GM18520 (cell line): ENCODE measurements at regions not wholly inside any gene's neighbourhood (a gene's known extent, or its start where the extent isn't known, plus 50 kb on each side); places are given as distances from the start of the nearest gene placed in this dataset.

ENCODE experiments used
- ATAC-seq: cut with Tn5 transposase; IDR thresholded peaks from one replicate; pipeline ENCODE4 v1.9.1; 2021; ENCODE audit not compliant: unreplicated experiment

GRCh38 chr6:43924222-43924702 lies 154.3 kb downstream of the VEGFA start:
- no peak for ATAC-seq

DNA sequence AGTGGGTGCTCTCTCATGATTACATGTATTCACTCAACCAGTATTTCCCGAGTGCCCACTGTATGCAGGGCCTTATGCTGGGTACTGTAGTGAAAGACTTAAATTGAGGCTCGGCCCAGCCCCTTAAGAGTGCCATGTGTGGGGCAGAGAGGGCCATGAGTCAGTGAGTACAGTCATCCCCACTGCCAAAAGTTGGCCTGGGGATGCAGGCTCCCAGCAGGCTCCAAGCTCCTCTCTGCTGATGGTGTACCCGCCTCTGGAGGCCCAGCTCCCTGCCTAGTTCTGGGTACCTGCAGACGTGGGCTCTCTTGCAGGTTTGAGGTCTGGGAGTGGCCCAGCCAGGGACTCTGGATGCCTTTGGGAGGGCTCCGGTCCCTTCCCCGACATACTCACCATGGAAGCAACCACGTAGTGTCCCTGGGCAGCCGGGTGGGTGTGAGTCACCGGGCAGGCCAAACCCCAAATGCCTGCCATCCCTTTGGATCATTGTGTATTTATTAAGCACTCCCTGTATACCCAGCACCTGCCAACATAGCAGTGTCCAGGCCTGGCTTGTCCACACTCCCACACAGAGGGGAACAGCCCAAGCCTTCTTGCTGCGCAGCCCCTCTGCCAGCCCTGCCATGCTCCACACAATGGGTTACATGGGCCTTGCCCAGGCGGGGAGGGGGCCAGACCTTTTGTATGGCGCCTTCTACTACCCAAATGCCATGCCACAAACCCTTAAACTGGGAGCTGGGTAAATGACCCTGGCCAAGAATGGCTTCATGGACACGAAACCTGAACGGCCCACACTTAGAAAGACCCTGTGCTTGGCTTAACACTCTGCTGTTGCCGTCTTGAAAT lies 153.6 kb downstream of the VEGFA start:
- no peak for ATAC-seq

DNA sequence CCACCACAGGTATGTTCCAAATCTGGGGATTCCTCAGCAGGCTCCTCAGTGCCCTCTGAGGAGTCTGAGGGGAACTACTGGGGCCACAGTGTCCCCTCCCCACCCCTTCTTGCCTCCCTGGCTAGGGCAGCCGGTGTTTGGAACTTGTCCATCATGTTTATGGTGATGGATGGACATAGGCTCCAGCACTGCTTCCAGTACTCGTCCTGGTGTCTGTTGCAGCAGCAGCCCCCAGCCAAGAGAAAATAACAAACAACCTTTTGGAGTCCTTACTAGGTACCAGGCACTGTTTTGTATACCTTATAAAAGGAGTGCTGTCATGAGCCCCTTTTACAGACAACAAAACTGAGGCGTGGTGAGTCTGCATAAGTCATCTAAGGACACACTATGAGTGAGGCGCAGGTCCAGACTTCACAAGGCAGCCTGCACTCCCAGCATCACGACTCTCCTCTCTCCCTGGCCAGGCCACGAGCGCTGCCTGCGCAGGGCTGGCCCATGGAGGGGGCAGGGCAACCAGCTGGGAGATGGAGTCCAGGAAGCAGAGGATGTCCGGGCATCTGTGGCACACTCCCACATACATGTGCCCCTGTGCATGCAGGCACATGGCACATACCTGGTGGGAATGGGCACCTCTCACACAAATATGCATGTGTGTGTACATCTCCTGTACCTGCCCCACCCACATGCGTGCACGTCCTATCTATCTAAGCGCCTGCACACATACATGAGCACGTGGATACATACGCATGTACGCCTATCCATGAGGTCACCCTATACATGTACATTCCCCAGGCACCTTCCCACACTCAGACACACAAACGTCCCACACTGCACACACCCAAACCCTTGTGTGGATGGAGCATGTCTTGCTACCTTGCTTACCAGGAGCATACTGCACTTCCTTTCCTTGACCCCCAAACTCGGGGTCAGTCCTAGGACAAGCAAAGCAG lies 152.7 kb downstream of the VEGFA start:
- no peak for ATAC-seq

GRCh38 chr6:43921548-43922425 lies 151.8 kb downstream of the VEGFA start:
- ATAC-seq, result no peak

- ATAC-seq, result no peak
Observed at GRCh38 chr6:43921039-43921438, 151.0 kb downstream of the VEGFA start.

DNA sequence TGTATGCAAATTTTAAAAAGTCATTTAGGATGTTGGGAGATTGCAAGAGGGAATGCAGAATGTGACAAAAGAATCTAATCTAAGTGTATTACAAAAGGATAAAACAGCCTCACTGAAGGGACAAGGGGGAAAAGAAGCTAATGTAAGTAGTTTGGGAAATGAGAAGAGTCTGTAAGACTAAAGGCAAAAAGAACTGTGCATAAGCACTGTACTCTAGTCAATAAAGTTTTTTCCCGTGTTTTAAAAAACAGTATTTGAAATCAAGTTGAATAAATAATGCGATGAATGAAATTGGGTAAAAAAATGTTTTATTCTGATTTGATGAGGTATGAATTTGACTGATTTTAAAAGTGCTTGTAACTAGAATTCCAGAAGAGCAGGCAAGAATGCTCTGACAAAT lies 149.8 kb downstream of the VEGFA start:
- ATAC-seq, result no peak

GRCh38 chr6:43917878-43918382 lies 147.9 kb downstream of the VEGFA start:
- no peak for ATAC-seq

- ATAC-seq, result no peak
Observed at GRCh38 chr6:43916924-43917877, 147.2 kb downstream of the VEGFA start.

- no peak for ATAC-seq
Observed at GRCh38 chr6:43915986-43916923, 146.2 kb downstream of the VEGFA start.

- ATAC-seq, result no peak
Observed at GRCh38 chr6:43915208-43915869, 145.3 kb downstream of the VEGFA start.

- no peak for ATAC-seq
Observed at GRCh38 chr6:43914272-43915147, 144.5 kb downstream of the VEGFA start.

GRCh38 chr6:43913375-43914271 lies 143.6 kb downstream of the VEGFA start:
- no peak for ATAC-seq

DNA sequence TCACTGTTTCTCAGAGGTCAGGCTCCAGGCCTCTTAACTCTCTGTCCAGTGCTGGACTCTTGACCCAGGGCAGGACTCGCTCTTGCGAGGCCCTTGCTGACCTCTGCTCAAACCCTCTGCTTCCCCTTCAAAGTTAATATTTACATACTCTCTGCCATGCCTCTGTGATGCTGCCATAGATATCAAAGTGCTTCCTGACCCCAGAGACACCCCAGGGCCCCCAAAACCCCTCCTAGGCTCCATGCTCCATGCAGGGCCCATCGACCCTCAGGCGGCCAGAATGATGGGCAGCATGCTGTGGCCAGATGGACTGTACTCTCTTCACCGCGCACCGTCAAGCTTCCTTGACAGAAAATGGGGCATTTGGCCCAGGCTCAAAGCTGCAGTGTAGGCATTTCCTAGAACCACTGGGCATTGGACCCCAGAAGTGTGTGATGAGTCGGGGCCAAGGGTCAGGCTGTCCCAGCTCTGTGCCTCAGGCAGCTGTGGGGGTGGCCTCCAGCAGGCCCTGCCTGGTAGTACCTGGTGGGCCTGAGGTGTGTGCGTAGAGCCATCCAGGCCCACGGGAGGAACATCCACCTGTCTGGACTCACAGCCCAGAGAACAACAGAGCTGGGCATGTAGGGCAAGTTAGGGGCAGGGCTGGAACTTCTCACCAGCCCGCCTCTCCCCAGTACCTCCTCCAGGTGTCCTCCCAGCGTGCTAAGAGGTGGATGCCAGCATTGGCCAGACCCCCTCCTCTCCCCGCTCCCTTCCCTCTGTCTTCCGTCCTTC lies 142.8 kb downstream of the VEGFA start:
- no peak for ATAC-seq

GRCh38 chr6:43912116-43912577 lies 142.1 kb downstream of the VEGFA start:
- no peak for ATAC-seq
